NB4 (cell line): ENCODE measurements at regions not wholly inside any gene's neighbourhood (a gene's known extent, or its start where the extent isn't known, plus 50 kb on each side); places are given as distances from the start of the nearest gene placed in this dataset.

ENCODE experiments used
- POLR2A ChIP-seq: IDR thresholded peaks from 2 replicates; pipeline ENCODE4 v1.6.1; 2011; ENCODE audit warnings: mild to moderate bottlenecking; ENCODE audit not compliant: insufficient read length; ENCODE audit errors: extremely low read depth
- TF ChIP-seq, protein P1 (sequence below): IDR thresholded peaks from one replicate; pipeline ENCODE4 v1.5.1; 2012; ENCODE audit warnings: low read depth, low read length
- TF ChIP-seq, protein P2 (sequence below): IDR thresholded peaks from 2 replicates; pipeline ENCODE4 v1.6.1; 2011; ENCODE audit warnings: low read depth, low read length

DNA sequence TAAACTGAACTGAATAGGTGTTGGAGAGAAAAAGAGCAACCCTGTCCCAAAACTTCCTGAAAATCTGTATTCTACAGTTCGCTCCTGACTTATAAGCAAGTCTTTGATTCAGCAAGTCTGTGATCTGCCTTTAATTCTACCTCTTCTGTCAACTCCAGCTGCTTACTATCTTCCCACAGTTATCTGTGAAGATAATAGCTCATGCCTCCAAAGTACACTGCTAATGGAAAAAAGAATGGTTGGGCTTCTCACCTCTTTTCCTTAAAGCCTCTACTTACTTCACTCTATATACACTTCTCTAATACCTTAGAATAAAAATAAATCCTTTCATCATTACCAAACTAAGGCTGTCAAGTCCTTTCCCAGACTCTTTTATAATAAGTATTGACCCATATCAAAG lies 391.5 kb upstream of the MIR17HG start:
- TF ChIP-seq POLR2A, result no peak
- TF ChIP-seq, protein P1, sequence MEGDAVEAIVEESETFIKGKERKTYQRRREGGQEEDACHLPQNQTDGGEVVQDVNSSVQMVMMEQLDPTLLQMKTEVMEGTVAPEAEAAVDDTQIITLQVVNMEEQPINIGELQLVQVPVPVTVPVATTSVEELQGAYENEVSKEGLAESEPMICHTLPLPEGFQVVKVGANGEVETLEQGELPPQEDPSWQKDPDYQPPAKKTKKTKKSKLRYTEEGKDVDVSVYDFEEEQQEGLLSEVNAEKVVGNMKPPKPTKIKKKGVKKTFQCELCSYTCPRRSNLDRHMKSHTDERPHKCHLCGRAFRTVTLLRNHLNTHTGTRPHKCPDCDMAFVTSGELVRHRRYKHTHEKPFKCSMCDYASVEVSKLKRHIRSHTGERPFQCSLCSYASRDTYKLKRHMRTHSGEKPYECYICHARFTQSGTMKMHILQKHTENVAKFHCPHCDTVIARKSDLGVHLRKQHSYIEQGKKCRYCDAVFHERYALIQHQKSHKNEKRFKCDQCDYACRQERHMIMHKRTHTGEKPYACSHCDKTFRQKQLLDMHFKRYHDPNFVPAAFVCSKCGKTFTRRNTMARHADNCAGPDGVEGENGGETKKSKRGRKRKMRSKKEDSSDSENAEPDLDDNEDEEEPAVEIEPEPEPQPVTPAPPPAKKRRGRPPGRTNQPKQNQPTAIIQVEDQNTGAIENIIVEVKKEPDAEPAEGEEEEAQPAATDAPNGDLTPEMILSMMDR, result no peak
- TF ChIP-seq, protein P2, sequence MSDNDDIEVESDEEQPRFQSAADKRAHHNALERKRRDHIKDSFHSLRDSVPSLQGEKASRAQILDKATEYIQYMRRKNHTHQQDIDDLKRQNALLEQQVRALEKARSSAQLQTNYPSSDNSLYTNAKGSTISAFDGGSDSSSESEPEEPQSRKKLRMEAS, result no peak
